GM18505 (cell line): ENCODE measurements at regions not wholly inside any gene's neighbourhood (a gene's known extent, or its start where the extent isn't known, plus 50 kb on each side); places are given as distances from the start of the nearest gene placed in this dataset.

Experiments
- ATAC-seq: cut with Tn5 transposase; IDR thresholded peaks from one replicate; pipeline ENCODE4 v1.9.1; 2021; ENCODE audit not compliant: unreplicated experiment
- POLR2A ChIP-seq: IDR thresholded peaks from 4 replicates; pipeline ENCODE4 v1.6.1; 2011; ENCODE audit warnings: borderline replicate concordance; ENCODE audit not compliant: insufficient read depth, insufficient read length; ENCODE audit errors: extremely low read depth

DNA sequence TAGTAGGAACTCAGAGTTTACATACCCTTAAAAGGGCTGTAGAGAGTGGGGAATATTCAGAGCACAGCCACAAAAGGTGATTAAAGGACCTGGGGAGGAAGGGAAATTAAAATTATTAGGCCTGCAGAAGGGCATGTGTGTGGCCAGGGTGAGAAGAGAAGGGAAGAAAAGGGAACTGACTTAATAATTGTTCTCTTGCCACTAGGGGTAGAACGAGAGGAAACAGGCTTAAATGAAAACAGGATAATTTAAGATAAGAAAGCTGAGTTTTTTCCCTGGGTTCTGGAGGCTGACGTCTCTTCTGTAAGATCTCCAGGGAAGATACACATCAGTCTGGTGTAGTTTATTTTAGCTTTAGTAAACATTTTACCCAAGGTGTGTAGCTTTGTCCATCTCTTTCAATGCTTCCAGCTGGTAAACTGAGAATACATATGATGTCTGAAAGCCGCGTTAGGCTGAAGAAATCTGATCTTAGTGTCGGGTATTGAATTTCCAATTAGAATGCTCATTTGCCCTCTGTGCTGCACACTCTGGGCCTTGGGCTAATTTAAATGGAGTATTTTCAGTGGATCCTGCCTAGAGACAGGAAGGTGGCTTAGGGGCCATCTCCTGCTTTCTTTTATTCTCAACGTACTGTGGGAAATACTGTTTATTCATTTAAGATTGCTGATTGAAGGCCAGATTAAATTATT lies 416.8 kb downstream of the TMEM38B start:
- no peak for ATAC-seq
- no peak for TF ChIP-seq POLR2A

- ATAC-seq: no peak
- no peak for TF ChIP-seq POLR2A
Measured at GRCh38 chr9:106112935-106113334, 418.6 kb downstream of the TMEM38B start.

DNA sequence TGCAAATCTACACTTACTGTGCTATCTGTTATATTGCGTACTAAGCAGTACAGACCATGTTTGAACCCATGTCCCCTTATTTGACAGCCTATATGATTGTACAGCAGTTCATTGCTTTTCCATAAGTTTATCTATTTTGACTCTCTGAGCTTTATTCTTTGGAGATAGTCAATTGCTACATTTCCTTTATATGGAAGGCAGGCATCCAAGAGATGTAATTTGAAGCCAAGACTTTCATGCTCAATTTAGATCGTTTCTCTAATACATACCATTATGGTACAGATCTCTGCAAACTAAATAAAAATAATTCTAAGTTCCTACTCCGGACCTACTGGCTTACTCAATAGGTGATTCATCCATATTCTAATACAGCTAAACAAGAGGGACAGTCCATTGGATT lies 424.8 kb downstream of the TMEM38B start:
- TF ChIP-seq POLR2A: no peak
- no peak for ATAC-seq

DNA sequence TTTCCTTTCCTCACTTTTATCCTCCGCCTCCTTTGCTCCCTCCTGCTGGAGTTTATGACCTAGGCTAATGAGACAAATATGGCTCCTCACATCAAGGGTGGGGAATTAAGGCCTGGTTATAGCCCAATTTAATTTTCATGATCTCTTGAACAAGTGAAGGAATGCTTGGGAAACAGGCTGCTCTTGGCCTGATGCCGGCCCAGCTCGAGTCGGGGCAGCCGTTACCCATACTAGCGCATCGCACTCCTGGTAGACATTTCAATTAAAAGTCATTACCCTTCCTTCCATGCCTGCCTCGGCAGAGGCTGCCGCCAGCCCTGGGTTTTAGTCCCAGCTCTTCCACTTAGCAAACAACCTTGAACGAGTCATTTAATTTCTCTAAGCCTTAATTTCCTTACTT lies 425.7 kb downstream of the TMEM38B start:
- ATAC-seq: no peak
- no peak for TF ChIP-seq POLR2A

DNA sequence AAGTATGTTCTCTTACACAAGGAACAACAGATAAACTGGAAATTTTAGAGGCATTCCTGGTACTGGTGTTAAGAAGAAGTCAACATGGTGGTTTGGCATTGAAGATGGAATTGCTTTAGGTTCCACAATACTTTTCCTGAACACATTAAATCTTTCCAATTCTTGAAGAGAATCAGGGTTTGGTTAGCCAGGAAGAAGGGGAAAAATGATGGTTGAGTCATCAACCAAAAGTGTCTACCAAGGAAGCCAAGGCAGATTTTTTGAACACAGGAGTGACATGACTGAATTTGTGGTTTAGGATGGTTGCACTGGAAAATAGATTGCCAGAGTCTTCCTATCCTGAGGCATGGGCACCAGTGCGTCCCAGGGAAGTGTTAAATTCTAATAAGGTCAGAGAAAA lies 433.4 kb downstream of the TMEM38B start:
- ATAC-seq: no peak
- no peak for TF ChIP-seq POLR2A

DNA sequence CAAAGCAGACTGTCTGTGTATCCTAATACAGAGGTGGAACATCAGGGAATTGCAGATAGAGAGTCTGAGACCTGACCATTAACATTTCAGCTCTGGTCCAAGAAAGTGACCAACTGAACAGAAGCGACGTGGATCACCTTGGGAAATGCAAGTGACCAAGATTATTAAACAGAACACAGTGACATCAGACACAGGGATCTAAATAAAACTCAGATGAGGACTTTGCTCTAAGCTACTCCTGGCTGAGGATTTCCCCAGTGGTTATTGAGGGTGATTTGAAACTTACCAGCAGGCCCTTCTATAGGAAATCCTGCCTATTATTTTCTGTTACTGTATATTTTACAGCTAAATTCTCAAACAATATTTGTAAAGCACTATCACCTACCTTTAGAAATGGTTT lies 436.0 kb downstream of the TMEM38B start:
- ATAC-seq: no peak
- no peak for TF ChIP-seq POLR2A

DNA sequence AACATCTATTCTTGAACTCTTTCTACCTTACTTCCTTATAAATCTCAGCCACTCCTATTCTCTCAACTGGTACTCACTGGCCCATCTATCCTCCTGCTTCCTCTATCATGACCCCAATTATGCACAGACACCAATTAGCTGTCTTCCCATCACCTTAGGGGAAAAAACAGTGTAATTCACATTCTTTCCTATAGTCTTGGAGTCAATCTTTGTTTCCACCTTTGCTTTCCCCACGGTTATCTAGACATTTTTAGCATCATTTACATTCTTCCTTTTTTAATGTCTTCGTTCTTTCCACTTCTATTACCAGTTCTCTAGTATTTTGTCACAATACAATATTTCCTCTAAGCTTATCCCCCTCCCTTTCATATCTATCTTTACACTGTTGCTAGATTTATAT lies 449.4 kb downstream of the TMEM38B start:
- TF ChIP-seq POLR2A: no peak
- no peak for ATAC-seq

- no peak for TF ChIP-seq POLR2A
- ATAC-seq: no peak
Measured at GRCh38 chr9:106146066-106146840, 451.9 kb downstream of the TMEM38B start.

DNA sequence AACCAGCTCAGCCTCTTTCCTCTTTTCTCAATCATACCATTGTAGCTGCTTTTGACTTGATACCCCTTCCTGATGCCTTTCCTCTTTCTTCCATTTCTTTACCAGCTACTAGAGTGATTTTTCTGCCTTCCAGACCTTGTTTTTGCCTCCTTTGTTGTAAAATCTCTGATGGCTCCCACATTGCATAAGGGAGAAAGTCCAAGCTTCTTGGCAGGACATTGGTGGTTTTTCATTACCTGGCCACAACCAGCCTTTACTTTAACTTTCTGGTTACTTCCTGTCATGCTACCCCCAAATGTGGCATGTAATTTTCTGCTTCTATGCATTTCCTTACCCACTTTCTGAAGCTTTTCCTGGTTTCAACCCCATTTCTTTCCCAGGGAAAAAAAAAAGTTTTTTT lies 452.5 kb downstream of the TMEM38B start:
- no peak for TF ChIP-seq POLR2A
- no peak for ATAC-seq

GRCh38 chr9:106149956-106150355 lies 455.6 kb downstream of the TMEM38B start:
- ATAC-seq: no peak
- no peak for TF ChIP-seq POLR2A

- no peak for ATAC-seq
- no peak for TF ChIP-seq POLR2A
Measured at GRCh38 chr9:106156465-106156864, 462.1 kb downstream of the TMEM38B start.

- TF ChIP-seq POLR2A: no peak
- ATAC-seq: no peak
Measured at GRCh38 chr9:106172265-106172664, 477.9 kb downstream of the TMEM38B start.

DNA sequence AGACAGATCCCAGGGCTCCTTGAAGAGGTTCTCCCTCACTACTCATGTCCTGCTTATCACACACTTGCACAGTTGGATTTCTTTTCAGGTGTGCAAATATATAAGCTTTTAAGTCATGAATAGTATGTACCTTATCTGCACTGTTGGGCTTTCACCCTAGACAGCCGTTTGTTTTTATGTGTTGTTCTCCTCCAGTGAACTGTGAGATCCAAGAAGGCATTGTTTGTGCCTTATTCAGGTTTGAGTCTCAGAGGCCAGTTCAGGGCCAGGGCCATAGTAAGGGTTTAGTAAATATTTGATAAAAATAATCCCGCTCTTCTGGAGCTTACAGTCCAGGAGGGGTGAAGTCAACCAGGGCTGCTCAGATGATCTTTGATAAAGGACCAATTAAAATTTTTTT lies 480.0 kb downstream of the TMEM38B start:
- ATAC-seq: no peak
- TF ChIP-seq POLR2A: no peak

DNA sequence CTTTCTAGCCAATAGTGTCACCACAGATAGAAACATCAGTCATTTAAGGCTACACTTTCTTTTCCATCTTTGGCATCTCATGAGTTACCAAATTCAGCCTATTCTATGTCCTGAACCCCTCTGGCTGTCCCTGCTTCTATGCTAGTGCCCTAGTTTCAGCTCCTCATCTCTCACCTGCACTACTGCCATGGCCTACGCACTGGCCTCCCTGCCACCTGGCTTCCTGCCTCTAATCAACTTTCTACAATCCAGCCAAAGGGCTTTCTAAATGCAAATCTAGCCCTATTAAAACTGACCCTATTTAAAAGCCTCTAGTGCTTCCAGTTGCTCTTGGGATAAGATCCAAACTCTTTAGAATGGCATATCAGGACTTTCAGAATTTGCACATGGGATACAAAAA lies 482.9 kb downstream of the TMEM38B start:
- TF ChIP-seq POLR2A: no peak
- ATAC-seq: no peak
